ENCODE measurements at regions not wholly inside any gene's neighbourhood (a gene's known extent, or its start where the extent isn't known, plus 50 kb on each side); places are given as distances from the start of the nearest gene placed in this dataset.

- H3K36me3 Mint-ChIP-seq (ENCODE audit: low read depth) = no peaks in the 10 kb centered on the region
Observed at GRCh38 chr13:50437252-50437651, 406.2 kb downstream of the DLEU7 start.

GRCh38 chr13:50438351-50438750 is 405.1 kb downstream of the DLEU7 start:
- H3K9me3 Mint-ChIP-seq = no peaks in the 10 kb centered on the region
- peaks cover 4% of the 10 kb centered on the region for H3K4me1 Mint-ChIP-seq
- peaks cover 1% of the 10 kb centered on the region for H3K27me3 Mint-ChIP-seq
- ChIA-PET CTCF (interaction anchor here (2.3 kb wide), 1 partner anchor 13 kb away, joined by 6 read pairs; no protein-coding TSS in a partner anchor), POLR2A (no interaction called here)
- H3K27ac Mint-ChIP-seq = no peak overlapping the region
- H3K36me3 Mint-ChIP-seq (ENCODE audit: low read depth) = no peaks in the 10 kb centered on the region
- no peak for DNase-seq
- no peak overlapping the region for H3K4me3 Mint-ChIP-seq

More at GRCh38 chr13:50437252-50437651, 406.2 kb downstream of the DLEU7 start:
- POLR2A ChIA-PET = no interaction called here
- Mint-ChIP-seq H3K27ac (no peak overlapping the region), H3K4me1 (no peaks in the 10 kb centered on the region), H3K27me3 (peaks cover 1% of the 10 kb centered on the region), H3K4me3 (no peak overlapping the region), H3K9me3 (no peaks in the 10 kb centered on the region)
- no peak for DNase-seq
- CTCF ChIA-PET = interaction anchor here (0.9 kb wide), 1 partner anchor 12 kb away, joined by 4 read pairs; no protein-coding TSS in a partner anchor

- H3K27me3 Mint-ChIP-seq = peaks cover 11% of the 10 kb centered on the region
- no peak for DNase-seq
- no peak overlapping the region for H3K4me3 Mint-ChIP-seq
- no peak overlapping the region for H3K27ac Mint-ChIP-seq
- ChIA-PET CTCF (no interaction called here), POLR2A (no interaction called here)
- no peaks in the 10 kb centered on the region for H3K9me3 Mint-ChIP-seq
- peaks cover 4% of the 10 kb centered on the region for H3K4me1 Mint-ChIP-seq
- no peaks in the 10 kb centered on the region for H3K36me3 Mint-ChIP-seq (ENCODE audit: low read depth)
Observed at GRCh38 chr13:50441130-50441529, 402.4 kb downstream of the DLEU7 start.

GRCh38 chr13:50444726-50445125 is 398.8 kb downstream of the DLEU7 start:
- H3K27me3 Mint-ChIP-seq = peaks cover 11% of the 10 kb centered on the region
- CTCF ChIA-PET = no interaction called here
- DNase-seq = no peak
- POLR2A ChIA-PET = no interaction called here
- H3K27ac Mint-ChIP-seq = no peak overlapping the region
- H3K4me1 Mint-ChIP-seq = peaks cover 4% of the 10 kb centered on the region
- H3K36me3 Mint-ChIP-seq (ENCODE audit: low read depth) = no peaks in the 10 kb centered on the region
- no peak overlapping the region for H3K4me3 Mint-ChIP-seq
- H3K9me3 Mint-ChIP-seq = no peaks in the 10 kb centered on the region

- Mint-ChIP-seq H3K27me3 (peaks cover 11% of the 10 kb centered on the region), H3K4me1 (peaks cover 4% of the 10 kb centered on the region), H3K27ac (no peak overlapping the region), H3K9me3 (no peaks in the 10 kb centered on the region), H3K36me3 (ENCODE audit: low read depth) (no peaks in the 10 kb centered on the region), H3K4me3 (no peak overlapping the region)
- no peak for DNase-seq
- ChIA-PET POLR2A (no interaction called here), CTCF (interaction anchor here (1.0 kb wide), 1 partner anchor 11 kb away, joined by 4 read pairs; no protein-coding TSS in a partner anchor)
Observed at GRCh38 chr13:50446611-50447010, 396.9 kb downstream of the DLEU7 start.

GRCh38 chr13:50448535-50448998 is 394.9 kb downstream of the DLEU7 start:
- H3K4me1 Mint-ChIP-seq = no peaks in the 10 kb centered on the region
- DNase-seq = no peak
- CTCF ChIA-PET = interaction anchor here (0.6 to 1.3 kb wide), 2 partner anchors 12 to 122 kb away, joined by 4 read pairs; no protein-coding TSS in a partner anchor
- no peaks in the 10 kb centered on the region for H3K36me3 Mint-ChIP-seq (ENCODE audit: low read depth)
- peaks cover 11% of the 10 kb centered on the region for H3K27me3 Mint-ChIP-seq
- H3K4me3 Mint-ChIP-seq = no peak overlapping the region
- POLR2A ChIA-PET = no interaction called here
- no peaks in the 10 kb centered on the region for H3K9me3 Mint-ChIP-seq
- no peak overlapping the region for H3K27ac Mint-ChIP-seq

GRCh38 chr13:50449465-50449864 is 394.0 kb downstream of the DLEU7 start:
- ChIA-PET CTCF (interaction anchor here (1.3 to 2.6 kb wide), 2 partner anchors 11 to 13 kb away, joined by 4 to 6 read pairs; no protein-coding TSS in a partner anchor), POLR2A (no interaction called here)
- H3K36me3 Mint-ChIP-seq (ENCODE audit: low read depth) = no peaks in the 10 kb centered on the region
- peaks cover 11% of the 10 kb centered on the region for H3K27me3 Mint-ChIP-seq
- no peaks in the 10 kb centered on the region for H3K4me1 Mint-ChIP-seq
- DNase-seq = no peak
- H3K4me3 Mint-ChIP-seq = no peak overlapping the region
- H3K9me3 Mint-ChIP-seq = no peaks in the 10 kb centered on the region
- no peak overlapping the region for H3K27ac Mint-ChIP-seq

GRCh38 chr13:50450279-50450678 is 393.2 kb downstream of the DLEU7 start:
- POLR2A ChIA-PET = no interaction called here
- no peak for DNase-seq
- H3K27ac Mint-ChIP-seq = no peak overlapping the region
- peaks cover 5% of the 10 kb centered on the region for H3K27me3 Mint-ChIP-seq
- CTCF ChIA-PET = interaction anchor here (0.6 to 2.6 kb wide), 2 partner anchors 11 to 26 kb away, joined by 4 to 6 read pairs; no protein-coding TSS in a partner anchor
- no peaks in the 10 kb centered on the region for H3K9me3 Mint-ChIP-seq
- H3K4me1 Mint-ChIP-seq = no peaks in the 10 kb centered on the region
- no peak overlapping the region for H3K4me3 Mint-ChIP-seq
- H3K36me3 Mint-ChIP-seq (ENCODE audit: low read depth) = no peaks in the 10 kb centered on the region

- no peak overlapping the region for H3K4me3 Mint-ChIP-seq
- H3K27me3 Mint-ChIP-seq = peaks cover 5% of the 10 kb centered on the region
- CTCF ChIA-PET = interaction anchor here (2.6 kb wide), 1 partner anchor 13 kb away, joined by 6 read pairs; no protein-coding TSS in a partner anchor
- H3K27ac Mint-ChIP-seq = no peak overlapping the region
- no peaks in the 10 kb centered on the region for H3K9me3 Mint-ChIP-seq
- POLR2A ChIA-PET = no interaction called here
- DNase-seq = no peak
- H3K4me1 Mint-ChIP-seq = no peaks in the 10 kb centered on the region
- no peaks in the 10 kb centered on the region for H3K36me3 Mint-ChIP-seq (ENCODE audit: low read depth)
Observed at GRCh38 chr13:50451609-50452008, 391.9 kb downstream of the DLEU7 start.

- Mint-ChIP-seq H3K9me3 (no peaks in the 10 kb centered on the region), H3K4me1 (no peaks in the 10 kb centered on the region), H3K4me3 (no peak overlapping the region), H3K36me3 (ENCODE audit: low read depth) (no peaks in the 10 kb centered on the region), H3K27me3 (peaks cover 5% of the 10 kb centered on the region), H3K27ac (no peak overlapping the region)
- DNase-seq = no peak
- POLR2A ChIA-PET = no interaction called here
- CTCF ChIA-PET = interaction anchor here (2.6 kb wide), 1 partner anchor 13 kb away, joined by 6 read pairs; no protein-coding TSS in a partner anchor
Observed at GRCh38 chr13:50452028-50452427, 391.5 kb downstream of the DLEU7 start.

GRCh38 chr13:50452756-50453155 is 390.7 kb downstream of the DLEU7 start:
- no peaks in the 10 kb centered on the region for H3K36me3 Mint-ChIP-seq (ENCODE audit: low read depth)
- no peak overlapping the region for H3K27ac Mint-ChIP-seq
- no peaks in the 10 kb centered on the region for H3K9me3 Mint-ChIP-seq
- H3K4me3 Mint-ChIP-seq = no peak overlapping the region
- no peaks in the 10 kb centered on the region for H3K4me1 Mint-ChIP-seq
- POLR2A ChIA-PET = no interaction called here
- DNase-seq = no peak
- H3K27me3 Mint-ChIP-seq = peaks cover 5% of the 10 kb centered on the region
- CTCF ChIA-PET = no interaction called here

GRCh38 chr13:50453188-50453587 is 390.3 kb downstream of the DLEU7 start:
- no peak overlapping the region for H3K4me3 Mint-ChIP-seq
- H3K36me3 Mint-ChIP-seq (ENCODE audit: low read depth) = no peaks in the 10 kb centered on the region
- POLR2A ChIA-PET = no interaction called here
- H3K9me3 Mint-ChIP-seq = no peaks in the 10 kb centered on the region
- CTCF ChIA-PET = no interaction called here
- DNase-seq = no peak
- H3K27ac Mint-ChIP-seq = no peak overlapping the region
- H3K4me1 Mint-ChIP-seq = no peaks in the 10 kb centered on the region
- H3K27me3 Mint-ChIP-seq = peaks cover 5% of the 10 kb centered on the region

- H3K9me3 Mint-ChIP-seq = no peaks in the 10 kb centered on the region
- no peak overlapping the region for H3K27ac Mint-ChIP-seq
- DNase-seq = no peak
- no peaks in the 10 kb centered on the region for H3K4me1 Mint-ChIP-seq
- H3K36me3 Mint-ChIP-seq (ENCODE audit: low read depth) = no peaks in the 10 kb centered on the region
- POLR2A ChIA-PET = no interaction called here
- CTCF ChIA-PET = interaction anchor here (0.7 kb wide), 1 partner anchor 661 kb away, joined by 3 read pairs; no protein-coding TSS in a partner anchor
- no peak overlapping the region for H3K4me3 Mint-ChIP-seq
- peaks cover 5% of the 10 kb centered on the region for H3K27me3 Mint-ChIP-seq
Observed at GRCh38 chr13:50456111-50456510, 387.4 kb downstream of the DLEU7 start.
